Loucy (cell line): ENCODE measurements at regions not wholly inside any gene's neighbourhood (a gene's known extent, or its start where the extent isn't known, plus 50 kb on each side); places are given as distances from the start of the nearest gene placed in this dataset.

ENCODE experiments used
- H2AFZ ChIP-seq: fragments of 200-600 bp; sonication (generic); 2 replicates; pipeline ENCODE4 v1.6.0; 2016; ENCODE audit warnings: antibody characterized with exemption, mild to moderate bottlenecking, low read length, moderate library complexity
- H3F3A ChIP-seq: fragments of 200-600 bp; 2 replicates; pipeline ENCODE4 v1.6.0; 2016; ENCODE audit warnings: antibody characterized with exemption, low read depth, mild to moderate bottlenecking
- H3K27me3 ChIP-seq: fragments of 200-600 bp; sonication (generic); 2 replicates; pipeline ENCODE4 v1.6.1; 2014; ENCODE audit warnings: low read length, mild to moderate bottlenecking; ENCODE audit not compliant: insufficient read depth, poor library complexity, severe bottlenecking
- H3K36me3 ChIP-seq: fragments of 200-600 bp; sonication (generic); 2 replicates; pipeline ENCODE4 v1.6.1; 2016; ENCODE audit warnings: low read length; ENCODE audit not compliant: insufficient read depth
- H3K4me1 ChIP-seq: fragments of 200-600 bp; sonication (generic); 2 replicates; pipeline ENCODE4 v1.5.1; 2014; ENCODE audit warnings: low read length, mild to moderate bottlenecking; ENCODE audit not compliant: insufficient read depth, poor library complexity, severe bottlenecking
- H3K4me2 ChIP-seq: fragments of 200-600 bp; sonication (generic); 2 replicates; pipeline ENCODE4 v1.6.0; 2014; ENCODE audit warnings: antibody characterized with exemption, low read length, low read depth, mild to moderate bottlenecking; ENCODE audit not compliant: poor library complexity, severe bottlenecking
- H3K4me3 ChIP-seq: fragments of 200-600 bp; sonication (generic); 2 replicates; pipeline ENCODE4 v1.5.1; 2014; ENCODE audit warnings: low read length, mild to moderate bottlenecking, mixed read lengths; ENCODE audit not compliant: poor library complexity, severe bottlenecking
- H3K79me2 ChIP-seq: fragments of 200-600 bp; sonication (generic); 2 replicates; pipeline ENCODE4 v1.6.1; 2014; ENCODE audit warnings: low read length; ENCODE audit not compliant: insufficient read depth
- H3K9ac ChIP-seq: fragments of 200-600 bp; sonication (generic); 2 replicates; pipeline ENCODE4 v1.6.0; 2014; ENCODE audit warnings: mild to moderate bottlenecking, low read depth, low read length, moderate library complexity; ENCODE audit not compliant: poor library complexity, severe bottlenecking
- H3K9me2 ChIP-seq: fragments of 200-600 bp; sonication (generic); replicated peaks from 2 replicates; pipeline ENCODE4 v1.6.1; 2016; ENCODE audit warnings: low read depth, low read length, mixed read lengths
- H3K9me3 ChIP-seq: fragments of 200-600 bp; sonication (generic); 2 replicates; pipeline ENCODE4 v1.6.1; 2014; ENCODE audit warnings: mild to moderate bottlenecking, antibody characterized with exemption, low read length, low read depth; ENCODE audit not compliant: insufficient read depth
- H4K20me1 ChIP-seq: fragments of 200-600 bp; sonication (generic); 2 replicates; pipeline ENCODE4 v1.6.0; 2014; ENCODE audit warnings: antibody characterized with exemption, low read length, mild to moderate bottlenecking; ENCODE audit not compliant: insufficient read depth, poor library complexity, severe bottlenecking
- CTCF ChIP-seq: fragments of 200-600 bp; sonication (generic); conservative IDR thresholded peaks from 2 replicates; pipeline ENCODE4 v1.5.1; 2014; ENCODE audit warnings: mild to moderate bottlenecking, antibody characterized with exemption, low read length
- EZH2phosphoT487 ChIP-seq: fragments of 200-600 bp; IDR thresholded peaks from 2 replicates; pipeline ENCODE4 v1.6.1; 2018; ENCODE audit warnings: antibody characterized with exemption, mild to moderate bottlenecking, moderate library complexity, borderline replicate concordance

- no peaks in the 10 kb centered on the region for H3K9me3 ChIP-seq
- no peaks in the 10 kb centered on the region for H3K79me2 ChIP-seq
- H4K20me1 ChIP-seq: no peaks in the 10 kb centered on the region
- H2AFZ ChIP-seq: no peak overlapping the region
- no peak overlapping the region for H3K9ac ChIP-seq
- no peak for TF ChIP-seq EZH2phosphoT487
- TF ChIP-seq CTCF: no peak
- no peaks in the 10 kb centered on the region for H3K4me1 ChIP-seq
- no peaks in the 10 kb centered on the region for H3K27me3 ChIP-seq
- H3K4me3 ChIP-seq: no peak overlapping the region
- no peaks in the 10 kb centered on the region for H3K9me2 ChIP-seq
- no peak overlapping the region for H3K4me2 ChIP-seq
- no peaks in the 10 kb centered on the region for H3K36me3 ChIP-seq
- no peaks in the 10 kb centered on the region for H3F3A ChIP-seq
Measured at GRCh38 chr11:36928621-36929020, 330.6 kb upstream of the RAG2 start.

- no peak overlapping the region for H3K9ac ChIP-seq
- H3K4me2 ChIP-seq: no peak overlapping the region
- peaks cover 4% of the 10 kb centered on the region; the same call in 1 of the 2 replicates for H3K9me2 ChIP-seq
- no peak overlapping the region for H2AFZ ChIP-seq
- no peaks in the 10 kb centered on the region for H4K20me1 ChIP-seq
- H3F3A ChIP-seq: no peaks in the 10 kb centered on the region
- no peaks in the 10 kb centered on the region for H3K9me3 ChIP-seq
- H3K79me2 ChIP-seq: no peaks in the 10 kb centered on the region
- H3K4me3 ChIP-seq: no peak overlapping the region
- TF ChIP-seq EZH2phosphoT487 (no peak), CTCF (no peak)
- no peaks in the 10 kb centered on the region for H3K27me3 ChIP-seq
- H3K36me3 ChIP-seq: no peaks in the 10 kb centered on the region
- H3K4me1 ChIP-seq: no peaks in the 10 kb centered on the region
Measured at GRCh38 chr11:36899800-36900199, 301.8 kb upstream of the RAG2 start.

- Histone ChIP-seq H3K79me2 (no peaks in the 10 kb centered on the region), H3K9me3 (no peaks in the 10 kb centered on the region), H3K4me2 (no peak overlapping the region), H3K4me1 (no peaks in the 10 kb centered on the region), H2AFZ (no peak overlapping the region), H4K20me1 (no peaks in the 10 kb centered on the region), H3K27me3 (no peaks in the 10 kb centered on the region), H3K9me2 (no peaks in the 10 kb centered on the region), H3K9ac (no peak overlapping the region), H3K36me3 (no peaks in the 10 kb centered on the region), H3K4me3 (no peak overlapping the region), H3F3A (no peaks in the 10 kb centered on the region)
- TF ChIP-seq CTCF (no peak), EZH2phosphoT487 (no peak)
Measured at GRCh38 chr11:36890841-36891240, 292.8 kb upstream of the RAG2 start.
